ENCODE measurements at regions not wholly inside any gene's neighbourhood (a gene's known extent, or its start where the extent isn't known, plus 50 kb on each side); places are given as distances from the start of the nearest gene placed in this dataset.

DNA sequence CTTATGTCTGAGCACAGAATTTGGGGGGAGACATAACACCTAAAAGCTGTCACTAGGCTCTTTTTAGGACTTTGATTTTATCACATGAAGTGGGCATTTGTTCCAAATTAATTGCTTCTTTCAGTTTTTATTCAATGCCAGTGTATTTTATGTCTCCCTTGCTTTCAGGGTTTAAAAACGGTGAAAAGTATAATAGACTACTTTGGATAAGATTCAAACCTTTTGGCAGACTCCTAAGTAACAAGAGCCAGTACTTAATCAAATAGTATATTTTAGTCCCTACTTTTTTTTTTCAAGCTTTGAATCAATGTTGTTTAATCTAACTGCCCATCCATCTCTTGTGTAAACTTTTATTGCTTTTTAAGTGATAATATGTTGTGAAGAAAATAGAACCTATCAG lies 847.2 kb upstream of the DPPA4 start:
- no peak for TF ChIP-seq GATA3 (IDR thresholded peaks at IDR 0.05; ENCODE audit: low read depth, low read length)
- no peak for TF ChIP-seq GATA2 (IDR thresholded peaks at IDR 0.05; ENCODE audit: low read depth, low read length)

Measured in SH-SY5Y (cell line).